Neutrophil (primary cell): ENCODE measurements at regions not wholly inside any gene's neighbourhood (a gene's known extent, or its start where the extent isn't known, plus 50 kb on each side); places are given as distances from the start of the nearest gene placed in this dataset.

Experiments
- H3K27ac ChIP-seq: fragments of 200-600 bp; sonication (generic); 2 replicates; pipeline ENCODE4 v1.5.1; 2016; ENCODE audit warnings: mild to moderate bottlenecking, moderate library complexity
- H3K27me3 ChIP-seq: fragments of 200-600 bp; sonication (generic); 2 replicates; pipeline ENCODE4 v1.6.0; 2016; ENCODE audit warnings: mild to moderate bottlenecking
- H3K36me3 ChIP-seq: fragments of 200-600 bp; sonication (generic); 2 replicates; pipeline ENCODE4 v1.5.1; 2017
- H3K4me1 ChIP-seq, 2 experiments: fragments of 200-600 bp in 1 of 2; sonication (generic) in 1 of 2; 1 replicate in 1 of 2; 2 replicates in 1 of 2; pipeline versions ENCODE4 v1.5.1 to v1.6.1; 2013 to 2016; ENCODE audit warnings: low read depth in 1 of 2, low read length in 1 of 2, mild to moderate bottlenecking in 1 of 2, moderate library complexity in 1 of 2; ENCODE audit not compliant: control insufficient read depth in 1 of 2, insufficient read depth in 1 of 2
- H3K4me3 ChIP-seq, 2 experiments: fragments of 200-600 bp in 1 of 2; sonication (generic) in 1 of 2; 1 replicate in 1 of 2; 2 replicates in 1 of 2; pipeline ENCODE4 v1.5.1; 2013 to 2016; ENCODE audit warnings: low read depth in 1 of 2, low read length in 1 of 2, mild to moderate bottlenecking in 1 of 2, moderate library complexity in 1 of 2
- H3K9me3 ChIP-seq: fragments of 200-600 bp; sonication (generic); 2 replicates; pipeline ENCODE4 v1.5.1; 2016
- CTCF ChIP-seq: fragments of 200-600 bp; sonication (generic); IDR thresholded peaks from 2 replicates; pipeline ENCODE4 v1.5.1; 2016; ENCODE audit warnings: antibody characterized with exemption

- H3K9me3 ChIP-seq, result no peaks in the 10 kb centered on the region
- no peaks in the 10 kb centered on the region for H3K27me3 ChIP-seq
- no peaks in the 10 kb centered on the region for H3K36me3 ChIP-seq
- no peak overlapping the region for H3K27ac ChIP-seq
- H3K4me1 ChIP-seq, result peaks cover 8 to 12% of the 10 kb centered on the region in 2 experiments
- TF ChIP-seq CTCF, result no peak
- no peak overlapping the region for H3K4me3 ChIP-seq
Measured at GRCh38 chr12:14280921-14281320, 84.6 kb upstream of the ATF7IP start.

- no peak for TF ChIP-seq CTCF
- no peak overlapping the region for H3K27ac ChIP-seq
- no peak overlapping the region for H3K4me3 ChIP-seq
Measured at GRCh38 chr12:14281539-14281938, 83.9 kb upstream of the ATF7IP start.

GRCh38 chr12:14283489-14284144 is 81.9 kb upstream of the ATF7IP start:
- H3K36me3 ChIP-seq, result no peaks in the 10 kb centered on the region
- no peaks in the 10 kb centered on the region for H3K27me3 ChIP-seq
- H3K27ac ChIP-seq, result no peak overlapping the region
- no peaks in the 10 kb centered on the region for H3K4me1 ChIP-seq
- H3K9me3 ChIP-seq, result peaks cover under 1% of the 10 kb centered on the region
- TF ChIP-seq CTCF, result no peak
- H3K4me3 ChIP-seq, result no peak overlapping the region

More at GRCh38 chr12:14281539-14281938, 83.9 kb upstream of the ATF7IP start:
- H3K9me3 ChIP-seq, result no peaks in the 10 kb centered on the region
- no peaks in the 10 kb centered on the region for H3K36me3 ChIP-seq
- H3K27me3 ChIP-seq, result no peaks in the 10 kb centered on the region
- H3K4me1 ChIP-seq, result peaks cover 2 to 5% of the 10 kb centered on the region in 2 experiments

GRCh38 chr12:14284184-14284722 is 81.2 kb upstream of the ATF7IP start:
- Histone ChIP-seq H3K4me3 (no peak overlapping the region), H3K27ac (no peak overlapping the region), H3K27me3 (no peaks in the 10 kb centered on the region), H3K4me1 (no peaks in the 10 kb centered on the region), H3K9me3 (peaks cover 6% of the 10 kb centered on the region), H3K36me3 (no peaks in the 10 kb centered on the region)
- no peak for TF ChIP-seq CTCF

GRCh38 chr12:14289601-14290000 is 75.9 kb upstream of the ATF7IP start:
- Histone ChIP-seq H3K4me1 (no peaks in the 10 kb centered on the region), H3K9me3 (peaks cover 6% of the 10 kb centered on the region), H3K27ac (no peak overlapping the region), H3K4me3 (no peak overlapping the region), H3K27me3 (no peaks in the 10 kb centered on the region), H3K36me3 (no peaks in the 10 kb centered on the region)
- no peak for TF ChIP-seq CTCF
